Cardiac fibroblast (primary cell): ENCODE measurements at regions not wholly inside any gene's neighbourhood (a gene's known extent, or its start where the extent isn't known, plus 50 kb on each side); places are given as distances from the start of the nearest gene placed in this dataset.

Source experiments
- DNase-seq, 2 donors: peaks; one replicate each; pipeline versions ENCODE4 v3.0.0 to v3.0.0-alpha.2; 2010; ENCODE audit warnings: low read depth in 2 of 2
- H3K4me3 ChIP-seq, 2 donors: replicated peaks in 1 of 2; 1 replicate in 1 of 2; 2 replicates in 1 of 2; pipeline ENCODE4 v1.5.1; 2011; ENCODE audit warnings: low read depth in 2 of 2, low read length in 2 of 2, mild to moderate bottlenecking in 2 of 2, moderate library complexity in 1 of 2
- CTCF ChIP-seq: IDR thresholded peaks from one replicate; pipeline ENCODE4 v1.5.1; 2011; ENCODE audit warnings: low read depth, mild to moderate bottlenecking, low read length, inconsistent platforms

GRCh38 chr5:87825583-87825982, 412.9 kb upstream of the CCNH start:
- no peak for TF ChIP-seq CTCF
- no peak for DNase-seq
- H3K4me3 ChIP-seq: no peak overlapping the region

- DNase-seq: no peak
- no peak for TF ChIP-seq CTCF
- H3K4me3 ChIP-seq: no peak overlapping the region
These were observed 395.1 kb upstream of the CCNH start for GRCh38 chr5:87807783-87808182.

- DNase-seq: no peak
- TF ChIP-seq CTCF: no peak
- no peak overlapping the region for H3K4me3 ChIP-seq
These were observed 390.6 kb upstream of the CCNH start for GRCh38 chr5:87803352-87803751.

GRCh38 chr5:87791869-87792268, 379.1 kb upstream of the CCNH start:
- TF ChIP-seq CTCF: no peak
- no peak for DNase-seq
- no peak overlapping the region for H3K4me3 ChIP-seq

DNA sequence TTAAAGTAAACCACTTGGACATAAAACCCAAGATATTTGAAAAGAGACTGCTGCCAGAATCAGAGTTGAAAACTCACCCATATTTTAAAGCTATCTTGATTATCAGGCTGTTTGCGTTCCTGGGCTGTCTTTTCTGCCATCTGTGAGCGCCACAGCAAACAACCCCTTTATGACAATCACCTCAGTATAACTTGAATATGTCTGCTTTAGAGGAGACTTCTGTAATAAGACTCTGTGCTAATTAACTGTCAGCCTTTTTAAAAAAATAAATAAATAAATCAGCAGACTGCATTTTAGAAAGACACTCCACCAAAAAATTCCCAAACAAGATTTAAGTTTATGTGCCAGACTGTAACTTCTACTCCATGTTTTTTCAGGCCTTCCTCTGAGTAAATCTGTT, 375.7 kb upstream of the CCNH start:
- no peak overlapping the region for H3K4me3 ChIP-seq
- TF ChIP-seq CTCF: no peak
- DNase-seq: no peak

GRCh38 chr5:87787625-87788256, 375.0 kb upstream of the CCNH start:
- no peak for TF ChIP-seq CTCF
- H3K4me3 ChIP-seq: no peak overlapping the region
- no peak for DNase-seq

GRCh38 chr5:87787086-87787485, 374.4 kb upstream of the CCNH start:
- no peak for DNase-seq
- H3K4me3 ChIP-seq: no peak overlapping the region
- TF ChIP-seq CTCF: no peak
